Duodenal mucosa (tissue), 2 donors: ENCODE measurements at regions not wholly inside any gene's neighbourhood (a gene's known extent, or its start where the extent isn't known, plus 50 kb on each side); places are given as distances from the start of the nearest gene placed in this dataset.

Source experiments
- H3K27ac ChIP-seq: one replicate; pipeline ENCODE4 v1.7.0; 2013; ENCODE audit warnings: low read depth, low read length
- H3K27me3 ChIP-seq, 2 donors: one replicate each; pipeline ENCODE4 v1.7.0; 2013; ENCODE audit warnings: low read length in 2 of 2, control low read depth in 1 of 2; ENCODE audit not compliant: insufficient read depth in 2 of 2, control insufficient read depth in 1 of 2
- H3K36me3 ChIP-seq, 2 donors: one replicate each; pipeline ENCODE4 v1.7.0; 2013; ENCODE audit warnings: low read length in 2 of 2, control low read depth in 1 of 2; ENCODE audit not compliant: insufficient read depth in 2 of 2, control insufficient read depth in 1 of 2
- H3K4me1 ChIP-seq, 2 donors: one replicate each; pipeline ENCODE4 v1.7.0; 2013; ENCODE audit warnings: low read length in 2 of 2, control low read depth in 1 of 2; ENCODE audit not compliant: insufficient read depth in 2 of 2, control insufficient read depth in 1 of 2
- H3K4me3 ChIP-seq, 2 donors: one replicate each; pipeline ENCODE4 v1.7.0; 2013; ENCODE audit warnings: low read length in 2 of 2, low read depth in 1 of 2
- H3K9ac ChIP-seq, 2 donors: one replicate each; pipeline ENCODE4 v1.7.0; 2013; ENCODE audit warnings: low read length in 2 of 2, low read depth in 1 of 2
- H3K9me3 ChIP-seq, 2 donors: one replicate each; pipeline ENCODE4 v1.7.0; 2013; ENCODE audit warnings: low read length in 2 of 2, control low read depth in 1 of 2; ENCODE audit not compliant: control insufficient read depth in 1 of 2

DNA sequence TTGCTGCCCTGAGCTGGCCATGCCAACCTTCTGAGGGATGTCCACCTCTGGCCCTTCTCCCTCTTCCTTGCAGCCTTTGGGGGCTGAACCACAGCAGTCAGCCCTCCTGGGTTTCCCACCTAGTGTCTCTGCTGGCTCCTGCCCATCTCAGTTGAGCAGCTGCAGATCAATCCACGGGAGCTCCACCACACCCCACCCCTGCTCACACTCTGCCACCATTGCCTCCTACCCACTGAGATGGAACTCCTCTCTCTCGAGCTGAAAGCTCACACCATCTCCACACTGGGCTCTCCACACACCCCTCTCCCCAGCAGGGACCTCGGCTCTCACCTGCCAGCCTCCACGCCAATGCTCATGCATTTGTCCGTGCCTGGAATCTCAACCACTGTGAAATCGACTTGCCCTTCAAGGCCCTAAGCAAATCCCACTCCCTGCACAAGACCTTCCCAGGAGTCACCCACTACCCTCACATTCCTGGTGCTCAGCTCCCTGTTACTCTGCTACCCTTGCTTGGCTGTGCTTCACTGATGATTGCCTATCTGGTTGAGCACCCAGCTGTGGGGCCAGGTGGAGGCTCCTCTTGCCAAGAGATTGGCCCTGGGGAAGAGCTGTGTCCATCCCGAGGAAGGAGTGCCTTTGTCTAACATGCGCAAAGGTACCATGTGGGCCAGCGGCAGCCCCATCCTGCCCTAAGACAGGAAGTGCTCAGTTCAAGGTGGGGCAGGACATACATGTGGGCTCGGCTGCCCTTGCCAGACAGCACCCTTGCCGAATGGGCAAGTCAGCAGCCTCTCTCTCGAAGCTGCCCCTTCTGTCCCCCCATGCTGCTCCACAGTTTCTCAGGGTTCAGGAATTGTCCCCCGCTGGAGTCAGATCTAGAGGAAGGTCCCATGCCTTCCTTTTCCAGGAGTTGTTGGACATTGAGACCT, 208.7 kb downstream of the CYP26B1 start:
- H3K4me3 ChIP-seq = no peak overlapping the region
- H3K9me3 ChIP-seq = no peaks in the 10 kb centered on the region
- H3K4me1 ChIP-seq = peaks cover 6 to 26% of the 10 kb centered on the region in 2 donors
- no peaks in the 10 kb centered on the region for H3K36me3 ChIP-seq
- no peak overlapping the region for H3K27ac ChIP-seq
- no peak overlapping the region for H3K9ac ChIP-seq
- H3K27me3 ChIP-seq = no peaks in the 10 kb centered on the region

- H3K27me3 ChIP-seq = no peaks in the 10 kb centered on the region
- H3K27ac ChIP-seq = no peak overlapping the region
- no peak overlapping the region for H3K9ac ChIP-seq
- no peak overlapping the region for H3K4me3 ChIP-seq
- H3K4me1 ChIP-seq = peaks cover 6 to 26% of the 10 kb centered on the region in 2 donors
- no peaks in the 10 kb centered on the region for H3K36me3 ChIP-seq
- no peaks in the 10 kb centered on the region for H3K9me3 ChIP-seq
Measured at GRCh38 chr2:71938108-71938507, 209.6 kb downstream of the CYP26B1 start.

DNA sequence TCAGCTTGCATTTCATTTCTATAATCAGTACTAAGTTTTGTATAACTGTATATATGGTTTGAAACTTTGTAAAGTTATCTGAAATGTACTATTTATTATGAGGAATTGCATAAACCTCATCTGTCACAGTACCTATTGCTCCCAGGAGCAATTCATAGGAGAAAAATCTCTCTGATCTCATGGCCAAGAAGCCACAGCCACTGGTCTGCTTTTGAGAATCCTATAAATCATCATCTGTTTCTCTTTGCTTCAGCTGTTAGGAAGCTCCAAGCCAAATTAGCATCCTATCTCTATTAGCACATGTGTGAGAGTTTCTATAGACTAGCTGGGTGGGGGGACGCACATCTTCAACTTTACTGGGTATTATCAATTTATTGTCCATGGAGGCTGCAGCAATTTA, 210.3 kb downstream of the CYP26B1 start:
- Histone ChIP-seq H3K27me3 (no peaks in the 10 kb centered on the region), H3K36me3 (no peaks in the 10 kb centered on the region), H3K9me3 (no peaks in the 10 kb centered on the region), H3K4me1 (peaks cover 6 to 26% of the 10 kb centered on the region in 2 donors), H3K27ac (no peak overlapping the region), H3K9ac (no peak overlapping the region), H3K4me3 (no peak overlapping the region)

DNA sequence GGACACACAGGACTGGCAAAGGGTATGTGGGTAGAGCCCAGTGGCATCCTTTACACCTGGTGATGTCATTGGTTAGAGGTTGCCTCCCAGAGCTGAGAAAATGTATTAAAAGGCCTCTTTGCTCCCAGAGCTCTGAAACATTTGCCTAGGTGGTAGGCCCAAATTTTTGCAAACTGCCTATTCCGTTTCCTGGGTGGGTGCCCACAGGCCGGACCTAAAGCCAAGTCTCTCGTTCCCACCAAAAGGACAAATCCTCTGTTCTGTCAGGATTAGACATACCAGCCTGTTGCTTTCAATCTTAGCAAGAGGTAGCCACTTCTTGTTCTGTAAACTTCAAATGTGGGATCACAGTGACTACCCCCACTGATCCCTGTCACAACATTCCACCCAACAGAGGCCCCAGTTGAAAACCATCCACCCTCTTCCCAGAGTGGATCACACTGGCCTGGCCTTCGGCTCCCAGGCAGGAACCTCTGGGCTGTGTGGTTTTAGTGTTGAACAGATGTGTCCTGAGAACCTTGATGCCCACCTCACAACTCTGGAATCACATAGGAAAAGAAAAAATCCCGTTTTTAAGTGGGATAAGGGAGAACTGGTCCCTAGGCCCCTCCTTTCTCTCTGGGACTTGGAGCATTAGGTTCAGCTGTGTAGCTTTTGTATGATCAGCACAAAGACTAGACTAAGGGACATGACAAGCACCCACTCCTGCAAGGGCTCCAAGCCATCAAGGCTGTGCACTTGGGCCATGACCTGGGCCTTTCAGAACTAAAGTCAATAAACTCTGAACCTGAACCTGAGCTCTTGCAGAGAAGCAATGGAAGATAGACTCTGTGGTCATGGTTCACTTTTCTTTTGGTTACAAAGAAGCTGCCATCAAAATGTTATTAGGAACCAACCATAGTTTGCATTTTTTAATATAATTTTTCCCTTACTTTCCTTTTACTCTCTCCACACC, 211.3 kb downstream of the CYP26B1 start:
- no peak overlapping the region for H3K4me3 ChIP-seq
- no peaks in the 10 kb centered on the region for H3K9me3 ChIP-seq
- H3K9ac ChIP-seq = no peak overlapping the region
- H3K4me1 ChIP-seq = peaks cover 6 to 22% of the 10 kb centered on the region in 2 donors
- H3K27me3 ChIP-seq = no peaks in the 10 kb centered on the region
- no peak overlapping the region for H3K27ac ChIP-seq
- no peaks in the 10 kb centered on the region for H3K36me3 ChIP-seq

- Histone ChIP-seq H3K9me3 (no peaks in the 10 kb centered on the region), H3K4me1 (peaks cover 2 to 18% of the 10 kb centered on the region in 2 donors), H3K36me3 (no peaks in the 10 kb centered on the region), H3K27me3 (no peaks in the 10 kb centered on the region), H3K9ac (no peak overlapping the region), H3K27ac (no peak overlapping the region), H3K4me3 (no peak overlapping the region)
Measured at GRCh38 chr2:71935262-71935848, 212.3 kb downstream of the CYP26B1 start.

DNA sequence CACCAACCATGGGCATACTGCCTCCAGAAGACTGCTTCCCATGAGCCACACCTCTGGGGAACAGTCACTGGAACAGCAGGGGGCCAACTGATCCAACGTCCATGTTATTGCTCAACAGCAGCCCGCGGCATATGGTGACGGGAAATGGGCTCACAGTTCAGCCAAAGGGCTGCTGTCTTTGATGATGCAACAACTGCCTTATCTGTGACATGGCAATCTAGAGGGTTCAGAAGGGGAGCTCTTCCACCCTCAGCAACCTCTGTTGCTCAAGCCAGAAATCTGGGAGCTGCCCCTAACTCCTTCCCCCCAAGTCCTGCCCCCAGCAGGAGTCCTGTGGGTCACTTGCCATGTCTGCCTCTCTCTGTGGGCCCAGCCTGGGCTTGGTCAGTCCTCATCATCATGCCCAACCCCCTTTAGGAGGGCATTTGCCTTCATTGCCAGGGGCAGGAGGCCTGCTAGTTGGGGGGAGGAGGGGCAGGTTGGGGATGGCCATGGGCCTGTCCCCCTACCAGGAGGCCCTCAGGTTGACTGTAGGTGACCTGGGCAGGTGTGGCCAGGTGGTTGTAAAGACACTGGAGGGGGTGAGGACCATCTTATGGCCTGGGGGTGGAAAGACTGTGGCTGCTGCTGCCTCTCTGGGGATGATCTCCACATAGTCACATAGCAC, 212.9 kb downstream of the CYP26B1 start:
- Histone ChIP-seq H3K9ac (no peak overlapping the region), H3K27me3 (no peaks in the 10 kb centered on the region), H3K4me1 (peaks cover 8 to 20% of the 10 kb centered on the region in 2 donors), H3K4me3 (no peak overlapping the region), H3K9me3 (no peaks in the 10 kb centered on the region), H3K27ac (no peak overlapping the region), H3K36me3 (no peaks in the 10 kb centered on the region)

GRCh38 chr2:71934320-71934593, 213.4 kb downstream of the CYP26B1 start:
- no peaks in the 10 kb centered on the region for H3K27me3 ChIP-seq
- peaks cover 13 to 25% of the 10 kb centered on the region in 2 donors for H3K4me1 ChIP-seq
- no peak overlapping the region for H3K9ac ChIP-seq
- no peaks in the 10 kb centered on the region for H3K9me3 ChIP-seq
- H3K27ac ChIP-seq = no peak overlapping the region
- H3K36me3 ChIP-seq = no peaks in the 10 kb centered on the region
- H3K4me3 ChIP-seq = no peak overlapping the region

DNA sequence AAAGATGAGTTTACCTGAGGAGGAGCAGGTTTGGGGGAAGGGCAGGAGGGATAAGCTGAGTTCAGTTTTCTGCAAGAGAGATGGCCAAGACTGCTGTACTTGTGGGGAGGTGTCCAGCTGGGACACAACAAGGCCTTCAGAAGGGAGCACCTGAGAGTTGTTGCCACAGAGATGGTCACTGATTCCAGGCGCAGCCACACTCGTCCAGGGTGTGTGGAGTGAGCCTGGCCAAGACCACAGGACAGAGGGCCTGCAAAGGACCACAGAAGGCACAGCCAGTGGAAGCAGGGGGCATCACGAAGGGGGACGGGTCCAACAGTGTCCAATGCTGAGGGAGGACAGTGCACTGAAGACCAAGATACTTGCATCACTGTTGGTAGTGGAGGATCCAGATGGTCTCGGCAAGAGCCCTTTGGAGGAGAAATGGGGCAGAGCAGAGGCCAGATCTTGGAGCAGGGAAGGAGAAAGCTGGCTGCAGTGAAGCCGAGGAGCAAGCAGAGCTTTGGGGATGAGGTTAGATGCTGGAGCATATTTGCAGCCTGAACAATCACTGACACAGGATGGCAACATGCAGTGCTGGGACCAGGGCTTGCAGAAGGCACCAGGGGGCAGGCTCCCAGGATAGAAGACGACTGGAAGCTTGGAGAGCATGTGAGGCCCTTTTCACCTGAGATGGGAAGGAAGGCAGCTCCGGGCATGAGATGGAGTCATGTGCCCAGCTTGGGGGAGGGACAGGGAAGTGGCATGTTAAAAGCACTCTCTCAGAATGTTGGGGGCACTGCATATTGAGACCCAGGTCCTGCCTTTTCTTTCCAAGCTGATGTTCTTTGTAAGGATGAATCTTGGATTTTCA, 214.0 kb downstream of the CYP26B1 start:
- Histone ChIP-seq H3K9ac (no peak overlapping the region), H3K4me3 (no peak overlapping the region), H3K27ac (no peak overlapping the region), H3K27me3 (no peaks in the 10 kb centered on the region), H3K9me3 (no peaks in the 10 kb centered on the region), H3K36me3 (no peaks in the 10 kb centered on the region), H3K4me1 (peaks cover 15 to 31% of the 10 kb centered on the region in 2 donors)

- Histone ChIP-seq H3K4me1 (peaks cover 23 to 34% of the 10 kb centered on the region in 2 donors), H3K27ac (no peak overlapping the region), H3K4me3 (no peak overlapping the region), H3K36me3 (no peaks in the 10 kb centered on the region), H3K9ac (no peak overlapping the region), H3K9me3 (no peaks in the 10 kb centered on the region), H3K27me3 (no peaks in the 10 kb centered on the region)
Measured at GRCh38 chr2:71932780-71933466, 214.7 kb downstream of the CYP26B1 start.
